IMR-90 (cell line): ENCODE measurements at regions not wholly inside any gene's neighbourhood (a gene's known extent, or its start where the extent isn't known, plus 50 kb on each side); places are given as distances from the start of the nearest gene placed in this dataset.

Source experiments
- BHLHE40 ChIP-seq: fragments of 150-350 bp; IDR thresholded peaks from 2 replicates; pipeline ENCODE4 v1.6.1; 2016; ENCODE audit warnings: mild to moderate bottlenecking, low read depth, low read length
- NFE2L2 ChIP-seq: fragments of 150-350 bp; IDR thresholded peaks from 2 replicates; pipeline ENCODE4 v1.6.1; 2016; ENCODE audit warnings: low read depth, mild to moderate bottlenecking, low read length
- POLR2A ChIP-seq: IDR thresholded peaks from 2 replicates; pipeline ENCODE4 v1.6.1; 2012; ENCODE audit warnings: mild to moderate bottlenecking, low read depth, low read length
- RAD21 ChIP-seq: IDR thresholded peaks from 2 replicates; pipeline ENCODE4 v1.6.1; 2012; ENCODE audit warnings: low read length, improper control_type of control experiment
- TF ChIP-seq, protein P1 (sequence below): conservative IDR thresholded peaks from 2 replicates; pipeline ENCODE4 v1.5.1; 2012; ENCODE audit warnings: mild to moderate bottlenecking, low read depth, low read length, improper control_type of control experiment

DNA sequence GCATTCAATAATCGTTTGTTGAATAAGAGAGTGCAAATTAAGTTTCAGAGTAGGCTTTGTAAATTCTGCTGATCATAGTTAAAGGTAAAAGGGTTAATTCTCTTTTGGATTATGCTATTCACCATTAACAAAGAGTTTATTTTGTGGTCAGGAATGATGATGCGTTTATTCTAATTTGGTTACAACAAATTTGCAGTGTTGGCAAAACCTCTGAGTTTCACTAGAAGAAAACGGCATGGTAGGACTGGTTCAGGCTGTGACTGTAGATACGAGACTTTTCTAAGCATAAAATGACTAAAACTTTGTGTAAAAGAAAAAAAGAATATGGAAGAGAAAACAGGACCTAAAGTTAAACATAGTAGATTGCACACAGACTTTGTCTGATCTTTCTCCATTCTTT is 234.7 kb downstream of the TLR4 start:
- TF ChIP-seq RAD21 (no peak), NFE2L2 (no peak), BHLHE40 (no peak), POLR2A (no peak)
- TF ChIP-seq, protein P1, sequence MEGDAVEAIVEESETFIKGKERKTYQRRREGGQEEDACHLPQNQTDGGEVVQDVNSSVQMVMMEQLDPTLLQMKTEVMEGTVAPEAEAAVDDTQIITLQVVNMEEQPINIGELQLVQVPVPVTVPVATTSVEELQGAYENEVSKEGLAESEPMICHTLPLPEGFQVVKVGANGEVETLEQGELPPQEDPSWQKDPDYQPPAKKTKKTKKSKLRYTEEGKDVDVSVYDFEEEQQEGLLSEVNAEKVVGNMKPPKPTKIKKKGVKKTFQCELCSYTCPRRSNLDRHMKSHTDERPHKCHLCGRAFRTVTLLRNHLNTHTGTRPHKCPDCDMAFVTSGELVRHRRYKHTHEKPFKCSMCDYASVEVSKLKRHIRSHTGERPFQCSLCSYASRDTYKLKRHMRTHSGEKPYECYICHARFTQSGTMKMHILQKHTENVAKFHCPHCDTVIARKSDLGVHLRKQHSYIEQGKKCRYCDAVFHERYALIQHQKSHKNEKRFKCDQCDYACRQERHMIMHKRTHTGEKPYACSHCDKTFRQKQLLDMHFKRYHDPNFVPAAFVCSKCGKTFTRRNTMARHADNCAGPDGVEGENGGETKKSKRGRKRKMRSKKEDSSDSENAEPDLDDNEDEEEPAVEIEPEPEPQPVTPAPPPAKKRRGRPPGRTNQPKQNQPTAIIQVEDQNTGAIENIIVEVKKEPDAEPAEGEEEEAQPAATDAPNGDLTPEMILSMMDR = no peak
